HCT116 (cell line): ENCODE measurements at regions not wholly inside any gene's neighbourhood (a gene's known extent, or its start where the extent isn't known, plus 50 kb on each side); places are given as distances from the start of the nearest gene placed in this dataset.

Experiments used
- ATAC-seq: fragments of 200-7000 bp; cut with Tn5 transposase; 2 replicates; pipeline ENCODE4 v1.9.1; 2020; ENCODE audit warnings: mild to moderate bottlenecking, moderate library complexity
- BruUV-seq: library from RNA; stranded (reverse); fragments of 400-500 nt; replicated peaks from 2 replicates; lab custom pipeline; 2021; lab: Mats Ljungman, UMichigan
- CTCF ChIA-PET: fragments of 300-600 bp; sonication (Branson Sonifier 250); formaldehyde crosslinking; loops from one replicate; lab custom pipeline; 2021; ENCODE audit warnings: antibody characterized with exemption; lab: Charles Lee
- POLR2A ChIA-PET: fragments of 300-600, 350-600 bp; sonication (Branson Sonifier 250); formaldehyde crosslinking; loops from one replicate; lab custom pipeline; 2021; ENCODE audit warnings: antibody characterized with exemption; lab: Charles Lee
- RAD21 ChIA-PET, 2 experiments: fragments of 300-600 bp; sonication (Branson Sonifier 250); formaldehyde crosslinking; loops; one replicate each; lab custom pipeline; 2023; ENCODE audit warnings: low total read pairs in 2 of 2; ENCODE audit not compliant: uncharacterized antibody in 2 of 2, unreplicated experiment in 2 of 2, low non-redundant PET in 1 of 2; lab: Charles Lee
- DNase-seq: peaks from one replicate; pipeline ENCODE4 v3.0.0-alpha.2; 2010; ENCODE audit warnings: low read depth, low spot score
- H2AFZ ChIP-seq: fragments of 200-600 bp; shearing (Covaris generic), sonication (generic); 2 replicates; pipeline ENCODE4 v1.6.1; 2017; ENCODE audit warnings: low read depth, mixed run types, mixed read lengths, antibody characterized with exemption, low read length; ENCODE audit not compliant: poor library complexity, severe bottlenecking
- H3K27ac ChIP-seq: 2 replicates; pipeline ENCODE4 v1.5.1; 2012; ENCODE audit warnings: low read depth, low read length
- H3K27me3 ChIP-seq: fragments of 200-600 bp; sonication (generic); 2 replicates; pipeline ENCODE4 v1.6.1; 2016; ENCODE audit warnings: mixed run types, low read length, mixed read lengths; ENCODE audit not compliant: insufficient read depth
- H3K36me3 ChIP-seq, 2 experiments: fragments of 200-500 bp in 1 of 2; fragments of 200-600 bp in 1 of 2; sonication (Bioruptor generic) in 1 of 2; sonication (generic) in 1 of 2; 2 replicates each; pipeline versions ENCODE4 v1.5.1 to v1.6.1; 2014 to 2016; ENCODE audit warnings: low read length in 2 of 2, inconsistent platforms in 1 of 2, mixed read lengths in 1 of 2, mixed run types in 1 of 2; ENCODE audit not compliant: insufficient read depth in 2 of 2, control insufficient read depth in 1 of 2
- H3K4me1 ChIP-seq, 2 experiments: fragments of 200-600 bp in 1 of 2; sonication (generic) in 1 of 2; 2 replicates each; pipeline versions ENCODE4 v1.5.1 to v1.6.1; 2012 to 2017; ENCODE audit warnings: low read length in 2 of 2, inconsistent platforms in 1 of 2, mild to moderate bottlenecking in 1 of 2, mixed read lengths in 1 of 2, mixed run types in 1 of 2, moderate library complexity in 1 of 2; ENCODE audit not compliant: insufficient read depth in 2 of 2, control insufficient read depth in 1 of 2
- H3K4me2 ChIP-seq: fragments of 200-600 bp; sonication (generic); 2 replicates; pipeline ENCODE4 v1.6.1; 2017; ENCODE audit warnings: mixed run types, low read length, mixed read lengths
- H3K4me3 ChIP-seq, 2 experiments: fragments of 200-600 bp in 1 of 2; sonication (generic) in 1 of 2; replicated peaks in 1 of 2; 2 replicates each; pipeline ENCODE4 v1.5.1; 2011 to 2016; ENCODE audit warnings: low read length in 2 of 2, control low read depth in 1 of 2, low read depth in 1 of 2, mild to moderate bottlenecking in 1 of 2, mixed read lengths in 1 of 2, mixed run types in 1 of 2
- H3K79me2 ChIP-seq: fragments of 200-600 bp; sonication (generic); 2 replicates; pipeline ENCODE4 v1.6.1; 2017; ENCODE audit warnings: mild to moderate bottlenecking, mixed run types, low read length, moderate library complexity, mixed read lengths; ENCODE audit not compliant: insufficient read depth
- H3K9ac ChIP-seq: fragments of 200-600 bp; sonication (generic); 2 replicates; pipeline ENCODE4 v1.6.1; 2016; ENCODE audit warnings: low read length, mixed read lengths
- H3K9me2 ChIP-seq: fragments of 200-600 bp; sonication (generic), shearing (Covaris generic); 2 replicates; pipeline ENCODE4 v1.6.1; 2017; ENCODE audit warnings: mixed run types, mild to moderate bottlenecking, moderate library complexity; ENCODE audit not compliant: insufficient read depth
- H3K9me3 ChIP-seq, 2 experiments: fragments of 200-500 bp in 1 of 2; fragments of 200-600 bp in 1 of 2; sonication (Bioruptor generic) in 1 of 2; sonication (generic) in 1 of 2; 2 replicates each; pipeline ENCODE4 v1.6.1; 2014 to 2017; ENCODE audit warnings: low read length in 2 of 2, mixed read lengths in 2 of 2, inconsistent platforms in 1 of 2, low read depth in 1 of 2, mild to moderate bottlenecking in 1 of 2, mixed run types in 1 of 2, moderate library complexity in 1 of 2; ENCODE audit not compliant: control insufficient read depth in 1 of 2, insufficient read depth in 1 of 2
- H4K20me1 ChIP-seq: fragments of 200-600 bp; sonication (generic), shearing (Covaris generic); 2 replicates; pipeline ENCODE4 v1.6.1; 2017; ENCODE audit warnings: mixed run types, mild to moderate bottlenecking, moderate library complexity; ENCODE audit not compliant: insufficient read depth
- ATF3 ChIP-seq: IDR thresholded peaks from 2 replicates; pipeline ENCODE4 v1.6.1; 2012
- CBX3 ChIP-seq: IDR thresholded peaks from 2 replicates; pipeline ENCODE4 v1.6.1; 2012; ENCODE audit warnings: low read depth
- CEBPB ChIP-seq: IDR thresholded peaks from 2 replicates; pipeline ENCODE4 v1.6.1; 2012; ENCODE audit warnings: low read depth
- CTCF ChIP-seq, 3 experiments: fragments of 200-600 bp in 1 of 3; sonication (generic) in 1 of 3; IDR thresholded peaks in 2 of 3; conservative IDR thresholded peaks in 1 of 3; 2 replicates each; pipeline ENCODE4 v1.5.1; 2012 to 2017; ENCODE audit warnings: low read depth in 2 of 3, low read length in 2 of 3, antibody characterized with exemption in 1 of 3, borderline replicate concordance in 1 of 3, control low read depth in 1 of 3, mild to moderate bottlenecking in 1 of 3, mixed read lengths in 1 of 3, mixed run types in 1 of 3, moderate library complexity in 1 of 3; ENCODE audit not compliant: insufficient read depth in 1 of 3
- EGR1 ChIP-seq: IDR thresholded peaks from 2 replicates; pipeline ENCODE4 v1.6.1; 2012; ENCODE audit warnings: low read depth
- ELF1 ChIP-seq: IDR thresholded peaks from 2 replicates; pipeline ENCODE4 v1.6.1; 2012; ENCODE audit warnings: low read depth, borderline replicate concordance
- EZH2 ChIP-seq: fragments of 200-600 bp; sonication (generic); IDR thresholded peaks from 2 replicates; pipeline ENCODE4 v1.6.1; 2017; ENCODE audit warnings: antibody characterized with exemption, mixed run types
- EZH2phosphoT487 ChIP-seq: fragments of 200-600 bp; IDR thresholded peaks from 2 replicates; pipeline ENCODE4 v1.6.1; 2018; ENCODE audit warnings: antibody characterized with exemption, borderline replicate concordance
- FOSL1 ChIP-seq: IDR thresholded peaks from 2 replicates; pipeline ENCODE4 v1.6.1; 2012; ENCODE audit warnings: low read depth
- MAX ChIP-seq: IDR thresholded peaks from 2 replicates; pipeline ENCODE4 v1.6.1; 2012
- POLR2A ChIP-seq: IDR thresholded peaks from 2 replicates; pipeline ENCODE4 v1.7.0; 2011; ENCODE audit warnings: borderline replicate concordance; ENCODE audit not compliant: insufficient read depth, insufficient read length; ENCODE audit errors: extremely low read depth
- POLR2AphosphoS5 ChIP-seq: IDR thresholded peaks from 2 replicates; pipeline ENCODE4 v1.6.1; 2011; ENCODE audit warnings: mild to moderate bottlenecking, low read depth, low read length, moderate library complexity
- RAD21 ChIP-seq: IDR thresholded peaks from 2 replicates; pipeline ENCODE4 v1.6.1; 2012; ENCODE audit warnings: low read depth, mild to moderate bottlenecking
- SIN3A ChIP-seq: IDR thresholded peaks from 2 replicates; pipeline ENCODE4 v1.6.1; 2012; ENCODE audit warnings: low read depth
- SP1 ChIP-seq: IDR thresholded peaks from 2 replicates; pipeline ENCODE4 v1.6.1; 2012; ENCODE audit warnings: low read depth
- TCF7L2 ChIP-seq: IDR thresholded peaks from 2 replicates; pipeline ENCODE4 v1.7.0; 2011; ENCODE audit warnings: borderline replicate concordance, inconsistent platforms; ENCODE audit not compliant: insufficient read depth, insufficient read length; ENCODE audit errors: extremely low read depth
- YY1 ChIP-seq: IDR thresholded peaks from 2 replicates; pipeline ENCODE4 v1.6.1; 2011; ENCODE audit warnings: low read length, low read depth, moderate library complexity, mild to moderate bottlenecking; ENCODE audit not compliant: insufficient replicate concordance; ENCODE audit errors: extremely low read depth
- ZBTB33 ChIP-seq: IDR thresholded peaks from 2 replicates; pipeline ENCODE4 v1.6.1; 2011; ENCODE audit warnings: mild to moderate bottlenecking, low read length, moderate library complexity; ENCODE audit not compliant: insufficient replicate concordance; ENCODE audit errors: extremely low read depth
- ZFX ChIP-seq: fragments of 450-650 bp; IDR thresholded peaks from 2 replicates; pipeline ENCODE4 v1.6.1; 2017
- ZNF274 ChIP-seq: fragments of 200-500 bp; sonication (Bioruptor generic); IDR thresholded peaks from 2 replicates; pipeline ENCODE4 v1.6.1; 2014; ENCODE audit warnings: mild to moderate bottlenecking, low read depth, low read length, inconsistent platforms
- intact Hi-C: fragments of 100-400 bp; cut with micrococcal nuclease; formaldehyde crosslinking; loops from 2 replicates; pipeline ENCODE4 v1.10.0; 2022

- Histone ChIP-seq H3K9me3 (peaks cover 0 to 6% of the 10 kb centered on the region in 2 experiments; a peak in 2 of 4 replicates), H2AFZ (no peak overlapping the region), H3K4me3 (no peak overlapping the region), H3K79me2 (no peaks in the 10 kb centered on the region), H3K9me2 (no peaks in the 10 kb centered on the region), H4K20me1 (no peaks in the 10 kb centered on the region), H3K4me2 (no peak overlapping the region), H3K9ac (no peak overlapping the region), H3K27me3 (no peaks in the 10 kb centered on the region), H3K36me3 (no peaks in the 10 kb centered on the region), H3K27ac (no peak overlapping the region), H3K4me1 (no peaks in the 10 kb centered on the region)
- no TSS peak for BruUV-seq
- CTCF ChIA-PET, result no interaction called here
- POLR2A ChIA-PET, result no interaction called here
- intact Hi-C loops, result no loop called here
- ATAC-seq, result no peak
- TF ChIP-seq ELF1 (no peak), YY1 (no peak), CEBPB (no peak), TCF7L2 (no peak), CTCF (IDR thresholded peaks at IDR 0.05 in 2 of 3, conservative IDR thresholded peaks at IDR 0.05 in 1 of 3; ENCODE audit: borderline replicate concordance in 1 of 3, insufficient read depth in 1 of 3, low read depth in 2 of 3, low read length in 2 of 3) (no peak), POLR2A (no peak), EGR1 (no peak), ZBTB33 (no peak), RAD21 (no peak), EZH2 (no peak), ZNF274 (no peak), SIN3A (no peak), ATF3 (no peak), MAX (no peak), EZH2phosphoT487 (no peak), ZFX (no peak), POLR2AphosphoS5 (no peak), SP1 (no peak), FOSL1 (no peak), CBX3 (no peak)
- RAD21 ChIA-PET, result no interaction called here
- no peak for DNase-seq
Measured at GRCh38 chr2:45153121-45153520, 143.9 kb upstream of the SIX2 start.
